Posterior cingulate gyrus (tissue), 11 donors: ENCODE measurements at regions not wholly inside any gene's neighbourhood (a gene's known extent, or its start where the extent isn't known, plus 50 kb on each side); places are given as distances from the start of the nearest gene placed in this dataset.
"Not testable (repeated sequence)": the region's sequence is repeated elsewhere in the genome, so short reads cannot be mapped to it uniquely, and the experiment has no call there.

ENCODE experiments used
- DNase-seq, 10 donors: peaks; one replicate each; pipeline versions ENCODE4 v3.0.0 to v3.0.0-alpha.2; 2020 to 2021; ENCODE audit warnings: mixed read lengths in 3 of 10
- intact Hi-C: fragments of 100-400 bp; cut with DNase I; formaldehyde crosslinking; loops from one replicate; pipeline ENCODE4 v1.15.1; 2023

GRCh38 chrX:40883021-40883619 lies 147.8 kb upstream of the MED14 start:
- intact Hi-C loops: no loop called here
- no peak for DNase-seq

GRCh38 chrX:40885989-40886388 lies 150.6 kb upstream of the MED14 start:
- DNase-seq: no peak
- intact Hi-C loops: no loop called here

- intact Hi-C loops: no loop called here
- DNase-seq: no peak
Observed at GRCh38 chrX:40887476-40887875, 152.1 kb upstream of the MED14 start.

GRCh38 chrX:40891798-40892197 lies 156.5 kb upstream of the MED14 start:
- no peak for DNase-seq
- intact Hi-C loops: no loop called here

GRCh38 chrX:40893251-40893910 lies 158.0 kb upstream of the MED14 start:
- intact Hi-C loops: no loop called here
- no peak for DNase-seq

GRCh38 chrX:40895246-40895645 lies 159.9 kb upstream of the MED14 start:
- intact Hi-C loops: no loop called here
- DNase-seq: no peak

GRCh38 chrX:40897718-40898270 lies 162.5 kb upstream of the MED14 start:
- no peak for DNase-seq
- intact Hi-C loops: no loop called here

- DNase-seq, intact Hi-C loops: not testable (repeated sequence)
Observed at GRCh38 chrX:40904739-40905138, 169.4 kb upstream of the MED14 start.

GRCh38 chrX:40908026-40908425 lies 172.7 kb upstream of the MED14 start:
- intact Hi-C loops: no loop called here
- no peak for DNase-seq

GRCh38 chrX:40908857-40909475 lies 173.6 kb upstream of the MED14 start:
- intact Hi-C loops: no loop called here
- DNase-seq: no peak

GRCh38 chrX:40912166-40912565 lies 173.1 kb upstream of the USP9X start:
- intact Hi-C loops: no loop called here

GRCh38 chrX:40912576-40912975 lies 172.7 kb upstream of the USP9X start:
- intact Hi-C loops: no loop called here
- no peak for DNase-seq

More at GRCh38 chrX:40912166-40912565, 173.1 kb upstream of the USP9X start:
- DNase-seq: no peak

- no peak for DNase-seq
- intact Hi-C loops: no loop called here
Observed at GRCh38 chrX:40920351-40920750, 164.9 kb upstream of the USP9X start.

GRCh38 chrX:40922307-40922706 lies 162.9 kb upstream of the USP9X start:
- intact Hi-C loops: no loop called here
- no peak for DNase-seq

GRCh38 chrX:40926739-40927427 lies 158.4 kb upstream of the USP9X start:
- intact Hi-C loops, DNase-seq: not testable (repeated sequence)

GRCh38 chrX:40928076-40928475 lies 157.2 kb upstream of the USP9X start:
- intact Hi-C loops: no loop called here
- DNase-seq: no peak

GRCh38 chrX:40931921-40932320 lies 153.3 kb upstream of the USP9X start:
- no peak for DNase-seq
- intact Hi-C loops: no loop called here

GRCh38 chrX:40933132-40933705 lies 152.0 kb upstream of the USP9X start:
- intact Hi-C loops: no loop called here
- DNase-seq: no peak

GRCh38 chrX:40933706-40934425 lies 151.4 kb upstream of the USP9X start:
- intact Hi-C loops: no loop called here
- no peak for DNase-seq

- intact Hi-C loops: no loop called here
- no peak for DNase-seq
Observed at GRCh38 chrX:40936827-40937226, 148.4 kb upstream of the USP9X start.
